ENCODE measurements at regions not wholly inside any gene's neighbourhood (a gene's known extent, or its start where the extent isn't known, plus 50 kb on each side); places are given as distances from the start of the nearest gene placed in this dataset.

DNA sequence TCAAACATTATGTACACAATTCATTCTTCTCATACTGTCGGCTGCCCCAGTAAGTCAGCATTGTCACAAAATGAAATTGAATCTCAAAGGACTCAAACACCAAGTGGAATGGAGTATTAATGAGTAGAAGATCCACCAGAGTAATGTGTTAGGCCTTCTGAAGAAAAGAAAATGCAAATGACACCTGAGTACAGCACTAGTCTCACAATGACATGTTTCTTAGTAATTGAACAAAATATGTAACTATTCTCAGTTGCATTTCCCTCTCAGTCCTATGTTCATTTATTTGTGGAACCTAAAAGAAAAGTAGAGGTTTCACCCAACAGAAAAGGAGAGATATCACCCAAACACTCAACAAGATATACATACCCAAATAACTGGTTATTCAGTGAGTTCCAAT, 283.9 kb upstream of the THBS1 start:
- Histone ChIP-seq H3K36me3 (ENCODE audit: control insufficient read depth, insufficient read depth, low read length) (no peaks in the 10 kb centered on the region), H3K4me3 (ENCODE audit: low read depth in 2 of 2, low read length in 2 of 2) (no peak overlapping the region), H3K27ac (ENCODE audit: low read length) (no peak overlapping the region), H3K27me3 (ENCODE audit: control insufficient read depth, insufficient read depth, low read length) (no peaks in the 10 kb centered on the region), H3K9me3 (ENCODE audit: control insufficient read depth, insufficient read depth, low read depth, low read length) (no peaks in the 10 kb centered on the region), H3K4me1 (ENCODE audit: control insufficient read depth, insufficient read depth, low read length) (no peaks in the 10 kb centered on the region)
- in situ Hi-C loops (cut with HindIII; ENCODE audit: low pct_unique_long_range_greater_than_20kb, low sequenced_read_pairs): no loop called here
- ChIA-PET POLR2A (no interaction called here), CTCF (no interaction called here)
- intact Hi-C loops (cut with micrococcal nuclease; ENCODE audit: unreplicated experiment): loop anchor here (10.0 kb wide), 1 partner anchor 58 kb away; no protein-coding TSS in a partner anchor
- ATAC-seq (no peak), DNase-seq (ENCODE audit: low read depth, low spot score) (no peak)
- BruUV-seq (replicated peaks): no TSS peak
- TF ChIP-seq REST (IDR thresholded peaks at IDR 0.05; ENCODE audit: insufficient read depth in 1 of 2, low read depth in 2 of 2, low read length in 1 of 2) (no peak), POLR2AphosphoS5 (IDR thresholded peaks at IDR 0.05; ENCODE audit: low read depth, low read length) (no peak), SIN3A (IDR thresholded peaks at IDR 0.05; ENCODE audit: borderline replicate concordance, insufficient read depth, low read depth, low read length) (no peak), TCF7L2 (IDR thresholded peaks at IDR 0.05; ENCODE audit: low read depth, low read length) (no peak), CTCF (IDR thresholded peaks at IDR 0.05) (no peak)

DNA sequence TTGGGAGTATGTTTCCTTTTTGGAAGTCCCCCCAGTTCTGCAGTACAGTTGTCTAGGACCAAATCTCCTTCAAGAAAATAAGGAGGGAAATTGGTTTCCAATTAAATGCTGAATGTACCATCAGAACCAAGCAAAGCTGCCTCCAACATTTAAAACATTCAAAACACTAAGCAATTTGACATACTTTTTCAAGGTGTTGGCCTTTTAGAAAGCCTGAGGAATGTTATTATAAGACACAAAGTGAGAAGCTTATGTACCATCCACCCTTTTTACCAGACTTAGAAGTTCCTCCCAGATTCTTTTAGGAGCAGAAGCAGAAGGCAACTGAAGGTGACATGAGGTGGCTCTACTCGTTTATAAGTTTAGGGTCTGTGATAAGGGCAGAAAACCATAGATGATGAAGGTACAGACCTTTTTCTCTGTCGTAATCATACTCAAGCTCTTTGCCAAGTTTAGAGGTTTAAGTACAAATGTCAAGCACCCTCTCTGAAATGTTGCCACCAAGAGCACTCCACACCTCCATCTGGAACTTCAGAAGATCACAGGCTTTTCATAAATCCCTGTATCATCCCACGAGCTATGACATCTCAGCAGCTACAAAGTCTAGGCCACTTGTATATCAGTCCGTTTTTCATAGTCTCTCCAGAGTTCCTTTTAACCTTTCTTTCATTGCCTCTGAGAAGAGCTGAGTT, 282.5 kb upstream of the THBS1 start:
- no peaks in the 10 kb centered on the region for H3K4me1 ChIP-seq (ENCODE audit: control insufficient read depth, insufficient read depth, low read length)
- intact Hi-C loops (cut with micrococcal nuclease; ENCODE audit: unreplicated experiment): loop anchor here (10.0 kb wide), 1 partner anchor 56 kb away; no protein-coding TSS in a partner anchor
- POLR2A ChIA-PET: no interaction called here
- no peaks in the 10 kb centered on the region for H3K36me3 ChIP-seq (ENCODE audit: control insufficient read depth, insufficient read depth, low read length)
- H3K9me3 ChIP-seq (ENCODE audit: control insufficient read depth, insufficient read depth, low read depth, low read length): no peaks in the 10 kb centered on the region
- H3K27me3 ChIP-seq (ENCODE audit: control insufficient read depth, insufficient read depth, low read length): no peaks in the 10 kb centered on the region
- in situ Hi-C loops (cut with HindIII; ENCODE audit: low pct_unique_long_range_greater_than_20kb, low sequenced_read_pairs): no loop called here
- H3K4me3 ChIP-seq (ENCODE audit: low read depth in 2 of 2, low read length in 2 of 2): no peak overlapping the region
- no peak for ATAC-seq
- BruUV-seq (replicated peaks): no TSS peak
- CTCF ChIA-PET: no interaction called here
- no peak for DNase-seq (ENCODE audit: low read depth, low spot score)
- TF ChIP-seq CTCF (IDR thresholded peaks at IDR 0.05) (no peak), POLR2AphosphoS5 (IDR thresholded peaks at IDR 0.05; ENCODE audit: low read depth, low read length) (no peak), SIN3A (IDR thresholded peaks at IDR 0.05; ENCODE audit: borderline replicate concordance, insufficient read depth, low read depth, low read length) (no peak), REST (IDR thresholded peaks at IDR 0.05; ENCODE audit: insufficient read depth in 1 of 2, low read depth in 2 of 2, low read length in 1 of 2) (no peak), TCF7L2 (IDR thresholded peaks at IDR 0.05; ENCODE audit: low read depth, low read length) (no peak)
- H3K27ac ChIP-seq (ENCODE audit: low read length): no peak overlapping the region

All from Panc1 (cell line).